ENCODE measurements at regions not wholly inside any gene's neighbourhood (a gene's known extent, or its start where the extent isn't known, plus 50 kb on each side); places are given as distances from the start of the nearest gene placed in this dataset.

- TF ChIP-seq CTCF (IDR thresholded peaks at IDR 0.05; ENCODE audit: unreplicated experiment) = no peak
- no peaks in the 10 kb centered on the region for H3K36me3 Mint-ChIP-seq (ENCODE audit: insufficient read depth)
- no peak overlapping the region for H3K27ac Mint-ChIP-seq
Measured at GRCh38 chr5:89942171-89942570, 467.4 kb downstream of the CETN3 start.

GRCh38 chr5:89936576-89936975 is 473.0 kb downstream of the CETN3 start:
- H3K4me1 Mint-ChIP-seq (ENCODE audit: low read depth) = peaks cover 2% of the 10 kb centered on the region
- H3K9me3 Mint-ChIP-seq (ENCODE audit: low read depth) = no peaks in the 10 kb centered on the region
- DNase-seq (ENCODE audit: low spot score, unreplicated experiment) = no peak
- no peak for TF ChIP-seq CTCF (IDR thresholded peaks at IDR 0.05; ENCODE audit: unreplicated experiment)
- no peak overlapping the region for H3K4me3 Mint-ChIP-seq (ENCODE audit: low read depth)
- no peak overlapping the region for H3K27ac Mint-ChIP-seq
- H3K36me3 Mint-ChIP-seq (ENCODE audit: insufficient read depth) = no peaks in the 10 kb centered on the region
- H3K27me3 Mint-ChIP-seq = peaks cover 10% of the 10 kb centered on the region

More at GRCh38 chr5:89942171-89942570, 467.4 kb downstream of the CETN3 start:
- H3K9me3 Mint-ChIP-seq (ENCODE audit: low read depth) = no peaks in the 10 kb centered on the region
- H3K4me3 Mint-ChIP-seq (ENCODE audit: low read depth) = no peak overlapping the region
- DNase-seq (ENCODE audit: low spot score, unreplicated experiment) = no peak
- H3K27me3 Mint-ChIP-seq = peaks cover 2% of the 10 kb centered on the region
- no peaks in the 10 kb centered on the region for H3K4me1 Mint-ChIP-seq (ENCODE audit: low read depth)

GRCh38 chr5:89934069-89934468 is 475.5 kb downstream of the CETN3 start:
- Mint-ChIP-seq H3K4me3 (ENCODE audit: low read depth) (no peak overlapping the region), H3K9me3 (ENCODE audit: low read depth) (no peaks in the 10 kb centered on the region), H3K27me3 (peaks cover 10% of the 10 kb centered on the region), H3K4me1 (ENCODE audit: low read depth) (peaks cover 4% of the 10 kb centered on the region), H3K36me3 (ENCODE audit: insufficient read depth) (no peaks in the 10 kb centered on the region), H3K27ac (no peak overlapping the region)
- no peak for TF ChIP-seq CTCF (IDR thresholded peaks at IDR 0.05; ENCODE audit: unreplicated experiment)
- no peak for DNase-seq (ENCODE audit: low spot score, unreplicated experiment)

DNA sequence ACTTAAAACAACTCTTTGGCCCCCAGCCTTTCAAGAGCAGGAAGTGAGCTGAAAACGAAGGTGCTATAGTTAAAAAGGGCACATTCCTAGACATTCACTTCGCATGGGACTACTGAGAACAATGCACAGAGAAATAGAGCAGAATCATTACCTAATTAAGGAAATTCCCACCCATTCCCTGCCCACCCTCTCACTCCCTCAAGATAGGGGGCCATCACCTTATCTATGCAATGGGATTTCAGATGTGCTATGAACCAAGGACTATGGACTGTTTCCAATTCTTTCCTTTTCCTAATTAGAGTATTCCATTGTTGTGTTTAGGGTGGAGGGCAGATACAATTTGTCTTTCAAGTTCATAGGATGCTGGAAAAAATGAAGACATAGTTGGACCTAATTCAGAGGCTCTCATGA is 476.8 kb downstream of the CETN3 start:
- no peak overlapping the region for H3K27ac Mint-ChIP-seq
- H3K9me3 Mint-ChIP-seq (ENCODE audit: low read depth) = no peaks in the 10 kb centered on the region
- H3K36me3 Mint-ChIP-seq (ENCODE audit: insufficient read depth) = no peaks in the 10 kb centered on the region
- no peak for DNase-seq (ENCODE audit: low spot score, unreplicated experiment)
- H3K4me1 Mint-ChIP-seq (ENCODE audit: low read depth) = peaks cover 4% of the 10 kb centered on the region
- peaks cover 10% of the 10 kb centered on the region for H3K27me3 Mint-ChIP-seq
- no peak overlapping the region for H3K4me3 Mint-ChIP-seq (ENCODE audit: low read depth)
- no peak for TF ChIP-seq CTCF (IDR thresholded peaks at IDR 0.05; ENCODE audit: unreplicated experiment)

DNA sequence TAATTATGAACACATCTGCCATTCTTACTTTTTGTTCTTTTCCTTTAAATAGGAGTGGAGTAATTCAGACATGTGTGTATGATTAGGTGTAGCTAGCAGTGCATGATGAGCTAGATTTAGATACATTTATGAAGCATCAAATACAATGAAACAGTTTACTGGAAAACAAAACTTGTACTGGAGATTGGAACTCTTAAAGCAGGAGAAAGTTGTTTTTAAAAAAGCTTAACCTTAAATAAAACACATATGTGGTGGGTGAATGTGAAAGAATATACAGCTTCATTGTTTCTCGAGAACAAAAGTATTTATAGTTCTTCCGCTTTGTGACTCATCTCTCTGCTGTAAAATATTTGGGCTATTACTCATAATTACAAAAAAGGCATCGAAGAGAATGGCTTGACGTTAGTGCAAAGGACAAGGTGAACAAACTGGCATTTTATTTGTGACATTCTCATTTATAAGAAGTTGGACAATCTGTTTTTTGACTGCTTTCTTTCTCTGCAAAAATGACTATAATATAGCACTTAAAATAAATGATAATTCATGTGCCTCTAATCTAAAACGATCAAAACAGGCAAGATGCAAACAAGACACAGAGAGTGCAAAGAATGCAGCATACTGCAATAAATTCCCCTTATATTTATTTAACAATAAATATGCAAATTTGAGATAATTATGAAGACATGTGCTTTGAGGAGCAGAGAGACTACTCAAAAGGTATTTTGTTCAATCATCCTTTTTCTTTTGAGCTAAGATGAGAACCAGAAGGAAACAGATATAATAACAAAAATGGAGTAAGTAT is 478.8 kb downstream of the CETN3 start:
- Mint-ChIP-seq H3K4me1 (ENCODE audit: low read depth) (peaks cover 4% of the 10 kb centered on the region), H3K27ac (no peak overlapping the region), H3K27me3 (peaks cover 6% of the 10 kb centered on the region), H3K4me3 (ENCODE audit: low read depth) (no peak overlapping the region), H3K36me3 (ENCODE audit: insufficient read depth) (no peaks in the 10 kb centered on the region), H3K9me3 (ENCODE audit: low read depth) (peaks cover 4% of the 10 kb centered on the region)
- DNase-seq (ENCODE audit: low spot score, unreplicated experiment) = no peak
- TF ChIP-seq CTCF (IDR thresholded peaks at IDR 0.05; ENCODE audit: unreplicated experiment) = no peak
